NB4 (cell line): ENCODE measurements at regions not wholly inside any gene's neighbourhood (a gene's known extent, or its start where the extent isn't known, plus 50 kb on each side); places are given as distances from the start of the nearest gene placed in this dataset.

Experiments used
- MYC ChIP-seq: IDR thresholded peaks from 2 replicates; pipeline ENCODE4 v1.6.1; 2011; ENCODE audit warnings: low read depth, low read length
- POLR2A ChIP-seq: IDR thresholded peaks from 2 replicates; pipeline ENCODE4 v1.6.1; 2011; ENCODE audit warnings: mild to moderate bottlenecking; ENCODE audit not compliant: insufficient read length; ENCODE audit errors: extremely low read depth
- TF ChIP-seq, protein P1 (sequence below): IDR thresholded peaks from one replicate; pipeline ENCODE4 v1.5.1; 2012; ENCODE audit warnings: low read depth, low read length
- TF ChIP-seq, protein P2 (sequence below): IDR thresholded peaks from 2 replicates; pipeline ENCODE4 v1.6.1; 2011; ENCODE audit warnings: low read depth, low read length

DNA sequence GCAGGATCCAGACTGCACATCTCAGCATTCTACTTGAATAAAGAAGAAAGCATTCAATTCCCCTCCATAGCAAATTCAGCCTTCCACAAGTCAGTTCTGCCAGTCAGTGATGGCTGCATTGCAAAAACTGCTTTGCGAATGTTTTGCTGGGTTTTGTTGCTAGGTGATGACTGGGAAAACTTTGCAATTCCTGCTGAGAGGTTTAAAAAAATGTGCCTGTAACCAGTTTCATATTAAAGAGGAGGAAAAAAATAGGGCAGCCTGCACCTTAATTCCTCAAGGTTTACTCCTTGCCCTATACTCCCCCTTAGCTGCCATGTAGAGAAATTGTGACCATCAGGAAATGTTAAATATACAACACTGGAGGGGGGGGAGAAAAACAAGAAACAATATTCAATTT, 225.6 kb upstream of the ATP11B start:
- TF ChIP-seq POLR2A (no peak), MYC (no peak)
- TF ChIP-seq, protein P1, sequence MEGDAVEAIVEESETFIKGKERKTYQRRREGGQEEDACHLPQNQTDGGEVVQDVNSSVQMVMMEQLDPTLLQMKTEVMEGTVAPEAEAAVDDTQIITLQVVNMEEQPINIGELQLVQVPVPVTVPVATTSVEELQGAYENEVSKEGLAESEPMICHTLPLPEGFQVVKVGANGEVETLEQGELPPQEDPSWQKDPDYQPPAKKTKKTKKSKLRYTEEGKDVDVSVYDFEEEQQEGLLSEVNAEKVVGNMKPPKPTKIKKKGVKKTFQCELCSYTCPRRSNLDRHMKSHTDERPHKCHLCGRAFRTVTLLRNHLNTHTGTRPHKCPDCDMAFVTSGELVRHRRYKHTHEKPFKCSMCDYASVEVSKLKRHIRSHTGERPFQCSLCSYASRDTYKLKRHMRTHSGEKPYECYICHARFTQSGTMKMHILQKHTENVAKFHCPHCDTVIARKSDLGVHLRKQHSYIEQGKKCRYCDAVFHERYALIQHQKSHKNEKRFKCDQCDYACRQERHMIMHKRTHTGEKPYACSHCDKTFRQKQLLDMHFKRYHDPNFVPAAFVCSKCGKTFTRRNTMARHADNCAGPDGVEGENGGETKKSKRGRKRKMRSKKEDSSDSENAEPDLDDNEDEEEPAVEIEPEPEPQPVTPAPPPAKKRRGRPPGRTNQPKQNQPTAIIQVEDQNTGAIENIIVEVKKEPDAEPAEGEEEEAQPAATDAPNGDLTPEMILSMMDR: no peak
- TF ChIP-seq, protein P2, sequence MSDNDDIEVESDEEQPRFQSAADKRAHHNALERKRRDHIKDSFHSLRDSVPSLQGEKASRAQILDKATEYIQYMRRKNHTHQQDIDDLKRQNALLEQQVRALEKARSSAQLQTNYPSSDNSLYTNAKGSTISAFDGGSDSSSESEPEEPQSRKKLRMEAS: no peak
